HG03175 (cell line): ENCODE measurements at regions not wholly inside any gene's neighbourhood (a gene's known extent, or its start where the extent isn't known, plus 50 kb on each side); places are given as distances from the start of the nearest gene placed in this dataset.
"Not testable (repeated sequence)": the region's sequence is repeated elsewhere in the genome, so short reads cannot be mapped to it uniquely, and the experiment has no call there.

Experiments used
- ATAC-seq: cut with Tn5 transposase; IDR thresholded peaks from one replicate; pipeline ENCODE4 v1.9.1; 2021; ENCODE audit warnings: mild to moderate bottlenecking, moderate library complexity; ENCODE audit not compliant: unreplicated experiment

GRCh38 chr7:69282946-69283345 is 315.3 kb upstream of the AUTS2 start:
- no peak for ATAC-seq

DNA sequence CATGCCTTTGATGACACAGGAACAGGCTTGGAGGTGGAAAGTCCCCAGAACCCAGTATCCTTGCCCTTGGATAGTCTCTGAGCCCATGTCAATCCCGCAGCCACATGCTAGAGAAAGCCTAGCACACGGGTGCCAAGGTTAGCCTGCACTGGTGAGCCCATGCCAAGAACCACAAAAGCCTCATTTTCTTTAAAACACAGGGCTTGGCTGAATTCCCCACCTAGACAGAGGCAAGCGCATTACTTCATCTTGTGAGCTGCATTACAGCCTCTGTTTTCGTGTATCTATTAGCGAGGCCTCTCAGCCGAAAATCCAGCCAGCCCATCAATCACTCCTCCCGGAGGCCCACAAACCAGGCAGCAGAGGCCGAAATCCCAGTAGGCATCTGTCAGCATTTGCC is 314.9 kb upstream of the AUTS2 start:
- ATAC-seq: no peak

- ATAC-seq: no peak
Measured at GRCh38 chr7:69285854-69286253, 312.4 kb upstream of the AUTS2 start.

GRCh38 chr7:69295977-69296376 is 302.3 kb upstream of the AUTS2 start:
- ATAC-seq: no peak

- ATAC-seq: no peak
Measured at GRCh38 chr7:69301253-69301652, 297.0 kb upstream of the AUTS2 start.

- no peak for ATAC-seq
Measured at GRCh38 chr7:69309601-69310000, 288.7 kb upstream of the AUTS2 start.

DNA sequence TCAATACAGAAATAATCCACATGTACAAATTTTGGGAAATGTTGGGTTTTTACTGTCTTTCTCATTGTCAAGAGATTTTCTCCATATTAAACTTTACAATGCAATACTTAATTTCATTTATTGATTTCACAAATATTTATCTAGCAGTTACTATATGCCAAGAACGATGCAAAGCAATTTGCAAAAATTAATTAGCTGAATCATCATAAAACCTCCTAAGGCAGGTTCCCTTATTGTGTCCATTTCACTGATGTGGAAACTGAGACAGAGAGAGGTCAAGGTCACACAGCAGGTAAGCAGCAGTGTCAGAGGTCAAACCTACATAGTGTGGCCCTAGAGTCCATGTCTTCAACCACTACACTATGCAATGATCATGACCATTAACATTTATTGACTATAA is 286.8 kb upstream of the AUTS2 start:
- ATAC-seq: no peak

- ATAC-seq: not testable (repeated sequence)
Measured at GRCh38 chr7:69313852-69314251, 284.4 kb upstream of the AUTS2 start.

GRCh38 chr7:69318794-69319193 is 279.5 kb upstream of the AUTS2 start:
- no peak for ATAC-seq

- no peak for ATAC-seq
Measured at GRCh38 chr7:69328516-69328915, 269.8 kb upstream of the AUTS2 start.

- ATAC-seq: no peak
Measured at GRCh38 chr7:69334701-69335100, 263.6 kb upstream of the AUTS2 start.

DNA sequence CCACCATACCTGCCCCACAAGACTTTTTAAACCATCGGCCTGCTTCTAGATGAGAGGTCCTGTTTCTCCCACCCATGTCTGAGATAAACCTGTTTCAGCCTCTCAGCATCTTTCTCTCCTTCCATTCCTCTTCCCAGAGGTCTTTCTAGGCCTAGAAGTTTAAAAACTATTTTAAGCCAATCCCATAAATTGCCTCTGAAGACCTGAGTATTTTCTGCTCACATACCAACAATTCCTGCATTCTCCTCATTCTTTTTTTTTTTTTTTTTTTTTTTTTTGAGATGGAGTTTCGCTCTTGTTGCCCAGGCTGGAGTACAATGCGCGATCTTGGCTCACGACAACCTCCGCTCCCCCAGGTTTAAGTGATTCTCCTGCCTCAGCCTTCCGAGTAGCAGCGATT is 262.9 kb upstream of the AUTS2 start:
- no peak for ATAC-seq

DNA sequence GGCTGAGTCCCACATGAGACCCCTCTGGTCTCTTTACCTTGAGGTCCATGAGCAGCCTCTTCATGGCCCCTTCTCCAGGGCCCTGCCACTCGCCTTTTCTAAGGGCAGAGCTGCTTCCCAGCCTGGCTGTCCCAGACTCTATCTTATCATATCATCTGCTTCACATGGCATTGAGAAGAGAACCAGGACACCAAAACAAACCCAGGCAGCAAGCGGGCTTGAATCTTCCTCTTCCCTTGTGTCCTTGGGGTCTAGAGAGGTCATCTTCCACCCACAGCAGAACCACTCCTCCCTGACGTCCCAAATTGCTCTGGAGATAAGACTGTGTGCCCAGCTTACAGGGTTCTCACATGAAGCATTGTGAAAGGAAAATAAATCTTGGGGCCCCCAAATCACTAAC is 261.3 kb upstream of the AUTS2 start:
- no peak for ATAC-seq

GRCh38 chr7:69338144-69338543 is 260.1 kb upstream of the AUTS2 start:
- no peak for ATAC-seq

GRCh38 chr7:69341288-69341687 is 257.0 kb upstream of the AUTS2 start:
- ATAC-seq: no peak

DNA sequence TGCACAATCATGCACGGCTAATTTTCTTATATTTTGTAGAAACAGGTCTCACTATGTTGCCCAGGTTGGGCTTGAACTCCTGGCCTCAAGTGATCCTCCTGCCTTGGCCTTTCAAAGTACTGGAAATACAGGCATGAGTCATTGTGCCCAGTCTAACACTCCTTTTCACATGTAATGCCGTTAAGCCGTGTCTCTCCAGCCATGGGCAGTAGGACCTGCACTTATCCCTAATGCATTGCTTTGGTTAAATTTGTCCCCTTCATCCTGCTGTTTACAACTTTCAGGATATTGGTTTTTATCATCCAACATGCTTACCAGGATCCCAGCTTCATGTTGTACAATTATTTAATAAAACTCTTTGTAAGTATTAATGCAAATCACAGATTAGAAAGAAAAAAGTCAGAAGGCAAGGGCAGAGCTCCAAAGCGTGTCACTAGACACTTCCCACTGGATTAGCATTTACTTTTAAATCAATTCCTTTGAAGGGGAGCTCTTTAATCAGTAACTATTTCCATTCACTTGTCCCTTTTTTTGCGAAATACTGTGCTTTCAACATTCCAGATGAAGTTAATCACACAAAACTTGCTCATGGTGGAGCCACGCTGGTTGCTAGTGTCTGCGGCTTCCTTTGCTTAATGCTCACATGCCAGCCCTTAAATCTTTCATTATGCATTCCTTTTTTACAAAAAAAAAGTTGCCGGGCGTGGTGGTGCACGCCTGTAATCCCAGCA is 256.0 kb upstream of the AUTS2 start:
- no peak for ATAC-seq

GRCh38 chr7:69349291-69349690 is 249.0 kb upstream of the AUTS2 start:
- ATAC-seq: no peak

- no peak for ATAC-seq
Measured at GRCh38 chr7:69358163-69358821, 240.0 kb upstream of the AUTS2 start.

GRCh38 chr7:69359003-69359700 is 239.1 kb upstream of the AUTS2 start:
- ATAC-seq: no peak

- ATAC-seq: no peak
Measured at GRCh38 chr7:69360913-69361312, 237.4 kb upstream of the AUTS2 start.

GRCh38 chr7:69363136-69363535 is 235.1 kb upstream of the AUTS2 start:
- ATAC-seq: no peak
